HL-60 (cell line): ENCODE measurements at regions not wholly inside any gene's neighbourhood (a gene's known extent, or its start where the extent isn't known, plus 50 kb on each side); places are given as distances from the start of the nearest gene placed in this dataset.

Experiments used
- CTCF ChIP-seq: IDR thresholded peaks from one replicate; pipeline ENCODE4 v1.5.1; 2011; ENCODE audit warnings: low read length, control low read depth, inconsistent platforms; ENCODE audit not compliant: insufficient read depth
- GABPA ChIP-seq: IDR thresholded peaks from 2 replicates; pipeline ENCODE4 v1.6.1; 2012; ENCODE audit warnings: low read depth
- POLR2AphosphoS5 ChIP-seq: IDR thresholded peaks from 2 replicates; pipeline ENCODE4 v1.6.1; 2012; ENCODE audit warnings: low read depth
- REST ChIP-seq: IDR thresholded peaks from 2 replicates; pipeline ENCODE4 v1.6.1; 2012; ENCODE audit warnings: low read depth; ENCODE audit not compliant: insufficient replicate concordance

- TF ChIP-seq POLR2AphosphoS5 (no peak), CTCF (no peak), REST (no peak), GABPA (no peak)
Measured at GRCh38 chr6:139699335-139699734, 324.9 kb upstream of the CITED2 start.
